ENCODE measurements at regions not wholly inside any gene's neighbourhood (a gene's known extent, or its start where the extent isn't known, plus 50 kb on each side); places are given as distances from the start of the nearest gene placed in this dataset.

DNA sequence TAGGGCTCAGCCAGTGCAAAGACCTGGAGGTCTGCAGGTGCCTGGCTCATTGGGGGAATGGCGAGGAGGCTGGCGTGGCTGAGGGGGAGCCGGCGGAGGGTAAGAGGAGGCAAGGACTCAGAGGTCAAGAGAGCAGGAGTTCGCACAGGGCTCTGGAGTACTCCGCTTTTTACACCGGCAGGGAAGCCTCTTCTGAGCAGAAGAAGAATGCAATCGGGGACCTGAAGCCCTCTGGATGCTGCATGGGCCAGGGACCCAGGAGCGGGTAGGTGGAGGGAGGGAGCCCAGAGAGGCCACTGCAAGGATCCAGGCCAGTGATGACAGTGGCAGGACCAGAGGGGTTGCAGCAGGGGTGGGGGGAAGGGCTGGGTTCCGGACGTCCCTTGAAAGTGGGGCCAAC is 70.4 kb upstream of the TAMM41 start:
- no peak for DNase-seq (ENCODE audit: low spot score)

DNA sequence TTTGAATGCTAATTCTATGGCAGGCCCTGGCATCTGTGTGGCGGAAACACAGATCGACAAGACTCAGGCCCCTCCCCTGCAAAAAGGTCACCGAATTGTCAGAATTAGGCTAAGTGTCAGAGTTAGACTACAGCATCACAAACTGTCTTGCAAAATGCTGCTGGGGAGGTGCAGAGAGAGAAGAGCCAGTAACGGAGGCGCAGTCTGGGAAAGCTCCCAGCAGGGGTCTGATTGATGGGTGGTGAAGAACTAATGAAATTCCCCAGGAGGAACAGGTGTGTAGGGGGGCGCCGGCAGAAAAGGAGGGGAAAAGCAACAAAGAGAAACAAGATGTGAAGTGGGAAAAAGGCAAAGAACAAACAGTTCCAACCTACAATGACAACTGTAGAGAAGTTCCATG is 72.7 kb upstream of the TAMM41 start:
- DNase-seq (ENCODE audit: low spot score) = no peak

DNA sequence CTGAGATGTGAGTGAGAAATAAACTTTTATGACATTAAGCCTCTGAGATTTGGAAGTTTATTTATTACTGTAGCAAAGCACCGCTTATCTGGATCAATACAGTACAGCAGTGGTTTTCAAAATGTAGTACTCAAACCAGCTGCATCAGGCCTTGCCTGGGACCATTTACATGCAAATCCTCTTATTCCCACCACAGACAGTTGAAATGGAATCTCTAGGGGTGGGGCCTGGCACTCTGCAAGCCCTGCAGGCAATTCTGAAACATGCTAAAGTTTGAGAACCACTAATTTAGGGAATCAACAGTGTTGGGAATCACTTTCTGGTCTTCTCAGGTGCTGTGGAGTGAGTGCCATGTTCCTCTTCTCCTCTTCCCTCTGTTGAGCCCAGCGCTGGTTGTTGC is 77.8 kb upstream of the TAMM41 start:
- no peak for DNase-seq (ENCODE audit: low spot score)

DNA sequence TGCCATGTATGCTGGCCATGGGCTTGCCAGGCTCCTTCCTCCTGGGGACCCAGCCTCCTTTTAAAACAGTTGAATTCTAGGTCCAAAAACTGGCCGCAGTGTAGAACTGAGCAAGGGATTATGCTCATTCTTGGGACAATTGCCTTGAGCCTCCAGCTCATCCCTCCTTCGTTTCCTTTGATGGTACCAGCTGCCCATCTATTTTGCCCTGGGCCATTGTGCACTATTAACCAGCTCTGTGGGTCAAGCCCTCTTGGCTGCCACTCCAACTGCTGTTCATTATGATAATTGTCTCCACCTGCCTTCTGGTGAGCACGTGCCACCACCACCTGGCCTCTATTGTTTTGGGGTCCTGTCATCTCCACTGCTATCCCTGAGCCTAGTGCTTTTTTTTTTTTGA is 75.8 kb upstream of the SYN2 start:
- DNase-seq (ENCODE audit: low spot score) = no peak

DNA sequence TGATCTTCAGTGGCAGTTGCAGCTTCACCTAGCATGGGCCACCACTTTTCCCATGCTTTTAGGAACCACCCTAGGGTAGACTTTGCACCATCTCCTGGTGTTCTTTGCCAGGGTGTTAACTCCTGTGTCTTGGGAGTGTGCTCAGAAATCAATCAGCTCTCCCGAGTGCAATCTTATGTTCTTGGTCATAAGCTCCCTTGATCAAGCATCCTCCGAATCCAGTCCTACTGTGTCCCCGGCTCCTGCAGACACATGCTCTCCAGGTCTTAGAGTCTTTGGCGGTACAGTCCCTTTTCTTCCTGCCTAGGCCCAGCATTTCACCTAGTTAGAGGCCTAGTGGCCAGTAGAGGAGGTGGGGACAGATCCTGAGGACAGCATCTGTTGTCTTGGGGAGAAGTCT is 74.7 kb upstream of the SYN2 start:
- DNase-seq (ENCODE audit: low spot score) = no peak

DNA sequence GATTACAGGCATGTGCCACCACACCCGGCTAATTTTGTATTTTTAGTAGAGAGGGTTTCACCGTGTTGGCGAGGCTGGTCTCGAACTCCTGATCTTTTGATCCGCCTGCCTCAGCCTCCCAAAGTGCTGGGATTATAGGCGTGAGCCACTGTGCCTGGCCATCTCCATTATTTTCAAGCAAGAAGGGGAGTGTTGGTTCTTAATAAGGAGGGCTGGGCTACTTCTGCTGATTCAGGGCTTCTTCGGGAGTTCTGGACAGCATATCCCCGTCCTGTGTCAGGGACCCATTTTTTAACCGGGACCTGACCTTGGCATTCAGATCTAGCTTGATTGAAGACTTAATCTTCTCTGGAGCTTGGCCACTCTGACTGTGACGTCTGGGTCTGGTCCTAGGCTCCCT is 74.1 kb upstream of the SYN2 start:
- DNase-seq (ENCODE audit: low spot score) = no peak

DNA sequence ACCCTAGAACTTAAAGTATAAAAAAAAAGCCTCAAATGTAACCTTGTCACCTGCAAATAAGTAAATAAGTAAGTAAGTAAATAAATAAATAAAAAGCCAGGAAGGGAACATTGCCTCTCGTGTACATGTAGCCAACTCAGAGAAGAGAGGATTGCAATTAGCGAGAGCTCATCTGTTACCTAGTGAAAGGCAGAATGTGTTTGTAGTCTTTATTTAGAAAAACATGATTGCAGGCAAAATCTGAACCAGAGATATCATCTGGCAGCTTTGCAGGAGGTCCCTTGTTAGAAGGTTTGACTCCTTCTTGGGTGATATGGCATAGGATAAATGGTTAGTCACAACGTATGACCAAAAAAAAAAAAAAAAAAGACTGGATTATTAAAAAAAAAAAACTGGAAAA is 71.6 kb upstream of the SYN2 start:
- DNase-seq (ENCODE audit: low spot score) = no peak

DNA sequence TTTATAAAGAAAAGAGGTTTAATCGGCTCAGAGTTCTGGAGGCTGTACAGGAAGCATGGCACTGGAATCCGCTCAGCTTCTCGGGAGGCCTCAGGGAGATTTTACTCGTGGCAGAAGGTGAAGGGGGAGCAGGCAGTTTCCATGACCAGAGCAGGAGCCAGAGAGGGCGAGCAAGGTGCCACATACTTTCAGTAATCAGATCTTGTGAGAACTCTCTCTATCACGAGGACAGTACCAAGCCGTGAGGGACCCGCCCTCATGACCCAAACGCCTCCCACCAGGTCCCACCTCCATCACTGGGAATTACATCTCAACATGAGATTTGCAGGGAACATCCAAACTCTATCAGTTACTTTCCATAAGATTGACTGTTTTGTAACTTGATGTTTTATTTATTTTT is 70.7 kb upstream of the SYN2 start:
- no peak for DNase-seq (ENCODE audit: low spot score)

DNA sequence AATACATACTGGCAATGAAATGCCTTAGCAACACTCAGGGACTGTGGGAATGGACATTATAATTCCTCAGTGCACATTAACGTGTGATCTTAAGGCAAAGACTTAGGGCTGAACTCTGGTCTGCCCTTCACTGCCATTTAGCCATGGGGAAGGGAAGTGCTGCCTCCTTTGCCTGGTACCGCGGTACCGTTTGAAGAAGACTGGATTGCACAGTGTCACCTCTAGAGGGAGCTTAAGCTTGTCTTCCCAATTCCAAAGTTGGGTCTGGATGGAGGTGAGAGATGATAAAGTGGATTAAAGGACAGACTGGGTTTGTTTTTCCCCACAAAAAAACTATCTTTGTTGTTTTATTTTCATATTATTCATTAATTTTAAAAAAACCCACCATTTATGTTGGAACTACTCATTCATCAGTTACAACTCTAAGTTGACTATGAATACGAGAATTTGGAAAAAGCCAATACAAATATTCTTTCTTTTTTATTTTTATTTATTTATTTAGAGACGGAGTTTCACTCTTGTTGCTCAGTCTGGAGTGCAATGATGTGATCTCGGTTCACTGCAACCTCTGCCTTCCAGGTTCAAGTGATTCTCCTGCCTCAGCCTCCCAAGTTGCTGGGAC is 60.0 kb upstream of the SYN2 start:
- peak; percentile 8 for DNase-seq (ENCODE audit: low spot score)

DNA sequence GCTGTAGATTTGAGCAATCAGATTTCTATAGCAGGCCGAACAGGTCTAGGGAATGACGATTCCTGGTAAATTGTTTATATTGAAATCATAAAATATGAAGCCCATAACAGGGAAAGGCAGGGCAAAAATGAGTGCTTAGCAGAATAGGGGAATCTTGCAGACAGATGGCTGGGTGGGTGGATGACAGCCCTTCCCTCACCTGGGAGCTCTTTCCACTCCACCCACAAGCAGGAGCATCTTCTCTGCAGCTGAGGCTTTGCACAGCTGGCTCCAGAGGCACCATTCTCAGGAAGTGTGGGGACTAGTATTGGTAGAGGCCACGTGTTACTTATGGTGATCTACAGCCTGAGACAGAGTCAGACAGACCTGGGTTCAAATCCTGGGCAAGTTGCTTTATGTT is 55.9 kb upstream of the SYN2 start:
- DNase-seq (ENCODE audit: low spot score) = no peak

DNA sequence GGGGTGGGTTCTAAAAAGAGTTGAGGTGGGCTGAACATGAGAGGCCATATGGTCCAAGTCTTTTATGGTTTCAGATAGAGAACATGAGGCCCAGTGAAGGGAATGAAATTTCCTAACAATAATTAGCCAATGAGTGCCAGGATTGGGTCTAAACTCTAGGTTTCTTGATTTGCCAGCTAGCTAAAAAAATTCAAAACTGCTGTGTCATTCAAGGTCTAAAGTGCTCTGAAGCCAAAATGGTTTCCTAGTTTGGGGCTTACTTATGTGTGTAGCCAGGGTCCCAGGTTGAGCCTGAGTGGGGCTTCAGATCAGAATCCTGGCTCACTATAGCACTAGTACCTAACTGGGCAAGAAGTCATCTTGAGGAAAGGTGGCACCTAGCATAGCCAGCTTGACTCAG is 55.3 kb upstream of the SYN2 start:
- no peak for DNase-seq (ENCODE audit: low spot score)

DNA sequence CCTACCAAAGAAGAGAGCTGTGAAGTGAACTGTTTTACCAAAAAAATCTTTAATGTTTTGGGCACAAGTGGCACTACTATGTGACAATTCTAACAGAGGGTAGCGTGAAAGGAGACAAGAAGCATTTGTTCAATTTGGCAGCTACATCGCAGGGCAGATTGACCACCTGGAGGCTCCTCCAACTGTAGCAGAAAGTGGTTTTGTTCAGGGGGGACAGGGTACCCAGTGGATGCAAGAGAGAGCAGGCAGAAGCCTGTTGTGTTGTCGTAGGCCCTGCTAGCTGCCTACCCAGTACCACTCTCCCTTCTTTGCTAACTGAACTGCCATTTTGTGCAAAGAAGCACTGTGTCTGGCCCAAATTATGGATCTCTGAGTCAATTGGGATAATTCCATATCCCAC is 54.8 kb upstream of the SYN2 start:
- DNase-seq (ENCODE audit: low spot score) = no peak

DNA sequence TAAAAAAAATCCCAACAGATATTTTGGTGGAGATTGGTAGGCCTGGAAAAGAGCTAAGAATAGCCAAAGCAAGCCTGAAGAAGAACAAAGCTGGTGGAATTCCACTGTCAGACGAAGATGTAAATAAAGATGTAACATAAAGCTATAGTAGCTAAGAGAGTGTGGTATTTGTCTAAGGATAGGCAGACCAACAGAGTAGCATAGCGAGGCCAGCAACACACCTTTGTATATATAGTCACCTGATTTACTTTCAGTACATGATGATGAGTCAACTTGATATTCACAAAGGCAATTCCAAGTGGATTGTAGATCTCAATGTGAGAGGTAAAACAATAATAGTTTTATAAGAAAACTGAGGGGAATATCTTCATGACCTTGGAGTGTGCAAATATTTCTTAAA is 53.6 kb upstream of the SYN2 start:
- DNase-seq (ENCODE audit: low spot score) = no peak

DNA sequence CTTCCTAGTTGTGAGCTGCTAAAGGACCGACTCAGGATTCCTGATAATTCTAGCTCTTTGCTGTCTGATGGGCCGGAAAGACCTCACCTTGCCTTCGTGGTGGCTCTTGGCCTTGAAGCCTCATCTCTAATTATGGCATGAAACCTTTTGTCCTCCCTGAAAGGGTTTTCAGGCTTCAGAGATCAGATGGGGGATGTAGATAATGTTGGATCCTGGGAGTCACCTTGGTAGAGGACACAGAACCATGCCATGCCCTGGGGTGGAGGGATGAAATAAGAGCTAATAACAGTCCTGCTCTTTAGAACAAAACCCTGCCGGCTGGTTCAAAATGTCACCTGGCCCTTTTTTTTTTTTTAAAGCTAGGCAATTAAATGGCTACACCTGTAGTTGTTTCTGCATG is 50.8 kb upstream of the SYN2 start:
- no peak for DNase-seq (ENCODE audit: low spot score)

DNA sequence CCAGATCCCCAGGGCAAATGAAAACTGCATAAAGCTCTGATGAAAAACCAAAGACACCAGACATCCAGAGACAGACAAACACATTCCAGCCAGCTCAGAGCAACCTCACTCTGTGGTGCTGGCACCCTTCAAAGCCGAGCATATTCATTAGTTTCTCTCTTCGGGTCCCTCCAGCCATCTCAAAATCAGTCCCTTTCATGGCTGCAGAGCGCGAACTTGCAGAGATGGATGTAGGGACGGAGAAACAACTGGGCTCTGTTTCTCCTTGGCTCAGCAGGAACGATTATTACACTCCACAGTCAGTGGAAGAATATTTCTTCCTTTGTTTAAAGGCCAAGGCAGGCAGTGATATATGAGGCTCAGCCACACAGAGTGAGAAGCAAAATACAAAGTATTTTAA is 50.4 kb upstream of the SYN2 start:
- DNase-seq (ENCODE audit: low spot score) = no peak

DNA sequence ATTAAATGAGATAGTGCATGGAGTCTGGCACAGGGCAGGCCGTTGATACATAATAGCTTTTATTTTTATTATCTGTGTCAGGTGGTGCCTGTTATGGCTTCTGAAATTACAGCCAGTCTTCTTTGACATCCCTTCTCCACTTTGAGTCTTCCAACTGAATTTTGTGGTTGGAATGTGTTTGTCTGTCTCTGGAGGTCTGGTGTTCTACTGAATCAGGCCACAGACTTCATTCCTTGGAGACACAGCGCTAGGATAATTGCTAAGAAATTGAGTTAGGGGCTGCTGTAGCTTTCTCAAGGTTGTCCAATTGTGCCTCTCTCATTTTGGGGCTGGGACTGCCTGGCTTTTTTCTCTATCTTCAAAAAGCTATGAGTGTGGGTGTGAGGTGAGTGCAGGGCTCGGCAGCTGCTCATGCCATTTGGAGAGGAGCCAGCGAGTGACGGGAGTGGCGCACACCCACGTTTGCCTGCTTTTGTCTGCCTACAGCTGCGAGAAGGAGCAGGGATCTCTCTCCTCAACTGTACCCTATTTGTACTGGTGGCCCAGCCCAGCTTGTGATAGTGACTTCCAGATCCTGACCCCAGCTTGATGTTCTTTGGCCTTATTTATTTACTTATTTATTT is 49.8 kb upstream of the SYN2 start:
- no peak for DNase-seq (ENCODE audit: low spot score)
